ENCODE measurements at regions not wholly inside any gene's neighbourhood (a gene's known extent, or its start where the extent isn't known, plus 50 kb on each side); places are given as distances from the start of the nearest gene placed in this dataset.

GRCh38 chr5:82925061-82925411 is 152.2 kb downstream of the TMEM167A start:
- no peak overlapping the region for H3K27ac ChIP-seq (replicated peaks)
- H3K27me3 ChIP-seq (ENCODE audit: insufficient read depth, poor library complexity, severe bottlenecking), result no peaks in the 10 kb centered on the region
- no peak for DNase-seq (ENCODE audit: low read depth in 1 of 2, low spot score in 1 of 2)
- TF ChIP-seq REST (IDR thresholded peaks at IDR 0.05; ENCODE audit: insufficient replicate concordance, low read depth) (no peak), POLR2AphosphoS5 (IDR thresholded peaks at IDR 0.05; ENCODE audit: low read depth) (no peak), CTCF (IDR thresholded peaks at IDR 0.05; ENCODE audit: insufficient read depth, low read length) (no peak)
- H3K4me3 ChIP-seq (replicated peaks; ENCODE audit: insufficient read depth, low read length), result no peak overlapping the region

GRCh38 chr5:82924226-82925060 is 152.8 kb downstream of the TMEM167A start:
- TF ChIP-seq REST (IDR thresholded peaks at IDR 0.05; ENCODE audit: insufficient replicate concordance, low read depth) (no peak), SPI1 (IDR thresholded peaks at IDR 0.05; ENCODE audit: borderline replicate concordance, low read depth) (no peak), GABPA (IDR thresholded peaks at IDR 0.05; ENCODE audit: low read depth) (no peak), CTCF (IDR thresholded peaks at IDR 0.05; ENCODE audit: insufficient read depth, low read length) (no peak), POLR2AphosphoS5 (IDR thresholded peaks at IDR 0.05; ENCODE audit: low read depth) (no peak)

GRCh38 chr5:82922086-82922734 is 155.0 kb downstream of the TMEM167A start:
- no peak for TF ChIP-seq REST (IDR thresholded peaks at IDR 0.05; ENCODE audit: insufficient replicate concordance, low read depth)
- no peak for TF ChIP-seq POLR2AphosphoS5 (IDR thresholded peaks at IDR 0.05; ENCODE audit: low read depth)
- no peak for TF ChIP-seq GABPA (IDR thresholded peaks at IDR 0.05; ENCODE audit: low read depth)
- no peak for TF ChIP-seq SPI1 (IDR thresholded peaks at IDR 0.05; ENCODE audit: borderline replicate concordance, low read depth)
- TF ChIP-seq CTCF (IDR thresholded peaks at IDR 0.05; ENCODE audit: insufficient read depth, low read length), result no peak
- no peak for DNase-seq (ENCODE audit: low read depth in 1 of 2, low spot score in 1 of 2)
- Histone ChIP-seq H3K4me3 (replicated peaks; ENCODE audit: insufficient read depth, low read length) (no peak overlapping the region), H3K27ac (replicated peaks) (no peak overlapping the region), H3K27me3 (ENCODE audit: insufficient read depth, poor library complexity, severe bottlenecking) (no peaks in the 10 kb centered on the region)

More at GRCh38 chr5:82924226-82925060, 152.8 kb downstream of the TMEM167A start:
- no peaks in the 10 kb centered on the region for H3K27me3 ChIP-seq (ENCODE audit: insufficient read depth, poor library complexity, severe bottlenecking)
- H3K4me3 ChIP-seq (replicated peaks; ENCODE audit: insufficient read depth, low read length), result no peak overlapping the region
- no peak for DNase-seq (ENCODE audit: low read depth in 1 of 2, low spot score in 1 of 2)
- no peak overlapping the region for H3K27ac ChIP-seq (replicated peaks)

Measured in HL-60 (cell line).